Erythroblast (primary cell): ENCODE measurements at regions not wholly inside any gene's neighbourhood (a gene's known extent, or its start where the extent isn't known, plus 50 kb on each side); places are given as distances from the start of the nearest gene placed in this dataset.

Experiments
- GATA1 ChIP-seq: IDR thresholded peaks from 2 replicates; pipeline ENCODE4 v1.6.1; 2011; ENCODE audit warnings: low read depth, mild to moderate bottlenecking, control low read depth, low read length, moderate library complexity
- POLR2A ChIP-seq: IDR thresholded peaks from 2 replicates; pipeline ENCODE4 v1.6.1; 2011; ENCODE audit warnings: mild to moderate bottlenecking, low read length

DNA sequence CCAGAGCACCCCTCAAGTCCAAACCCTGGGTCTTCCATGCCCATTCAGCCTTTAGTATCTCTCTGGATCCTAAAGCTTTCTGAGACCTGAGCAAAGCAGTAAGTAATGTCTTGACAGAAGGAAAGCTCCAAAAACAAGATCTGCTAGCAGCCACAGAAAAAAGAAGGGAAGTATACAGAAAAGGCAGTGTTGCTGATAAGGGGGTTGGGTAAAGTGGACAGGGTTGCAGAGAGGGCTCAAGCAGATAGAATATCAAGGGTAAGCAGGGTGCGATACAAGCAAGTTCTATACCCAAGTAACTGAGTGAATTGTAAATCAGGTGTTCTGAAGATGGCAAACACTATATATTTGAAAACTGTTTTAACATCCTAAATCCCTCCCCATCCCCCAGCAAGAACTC lies 113.4 kb upstream of the CARMIL1 start:
- no peak for TF ChIP-seq POLR2A
- no peak for TF ChIP-seq GATA1
